Activated CD4-positive, alpha-beta T cell treated with anti-CD3 and anti-CD28 coated beads, Interleukin-2, amount 10 ng/mL, durations not matched to agents 24 days and 14 days (primary cell): ENCODE measurements at regions not wholly inside any gene's neighbourhood (a gene's known extent, or its start where the extent isn't known, plus 50 kb on each side); places are given as distances from the start of the nearest gene placed in this dataset.

Experiments
- DNase-seq: peaks from one replicate; pipeline ENCODE4 v3.0.0; 2022
- H3K27ac Mint-ChIP-seq: one replicate; pipeline ENCODE4 v1.8.0; 2022; ENCODE audit warnings: mild to moderate bottlenecking, mixed read lengths
- H3K27me3 Mint-ChIP-seq: one replicate; pipeline ENCODE4 v1.8.0; 2022; ENCODE audit warnings: mixed read lengths
- H3K36me3 Mint-ChIP-seq: one replicate; pipeline ENCODE4 v1.8.0; 2022; ENCODE audit warnings: low read depth, mild to moderate bottlenecking, mixed read lengths
- H3K4me1 Mint-ChIP-seq: one replicate; pipeline ENCODE4 v1.8.0; 2021; ENCODE audit warnings: mixed read lengths
- H3K4me3 Mint-ChIP-seq: one replicate; pipeline ENCODE4 v1.8.0; 2022; ENCODE audit warnings: mild to moderate bottlenecking, moderate library complexity, mixed read lengths
- H3K9me3 Mint-ChIP-seq: one replicate; pipeline ENCODE4 v1.8.0; 2021; ENCODE audit warnings: mixed read lengths
- intact Hi-C: fragments of 100-400 bp; cut with micrococcal nuclease; formaldehyde crosslinking; loops from one replicate; pipeline ENCODE4 v1.15.1; 2023

DNA sequence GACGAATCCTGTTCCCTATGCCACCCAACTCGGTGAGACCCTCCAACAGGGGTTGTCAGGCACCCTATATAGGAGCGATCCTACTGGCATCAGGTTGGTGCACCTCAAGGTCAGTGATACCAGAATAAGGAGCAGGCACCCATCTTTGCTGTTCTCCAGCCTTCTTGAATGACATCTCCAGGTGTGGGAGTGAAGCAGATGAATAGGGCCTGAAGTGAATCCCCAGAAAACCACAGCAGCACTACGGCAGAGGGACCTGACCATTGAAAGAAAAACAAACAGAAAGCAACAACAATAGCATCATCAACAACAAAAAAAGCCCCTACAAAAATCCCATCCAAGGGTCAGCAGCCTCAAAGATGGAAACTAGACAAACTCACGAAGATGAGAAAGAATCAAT lies 445.2 kb upstream of the ATP2B1 start:
- Mint-ChIP-seq H3K36me3 (no peaks in the 10 kb centered on the region), H3K4me1 (peaks cover 2% of the 10 kb centered on the region), H3K9me3 (no peaks in the 10 kb centered on the region), H3K4me3 (no peak overlapping the region), H3K27ac (no peak overlapping the region), H3K27me3 (no peaks in the 10 kb centered on the region)
- DNase-seq = no peak
- intact Hi-C loops = no loop called here

- no peaks in the 10 kb centered on the region for H3K9me3 Mint-ChIP-seq
- H3K36me3 Mint-ChIP-seq = no peaks in the 10 kb centered on the region
- no peak overlapping the region for H3K27ac Mint-ChIP-seq
- H3K4me1 Mint-ChIP-seq = peaks cover 2% of the 10 kb centered on the region
- no peak overlapping the region for H3K4me3 Mint-ChIP-seq
- H3K27me3 Mint-ChIP-seq = no peaks in the 10 kb centered on the region
- intact Hi-C loops = no loop called here
- DNase-seq = no peak
These were observed 444.4 kb upstream of the ATP2B1 start for GRCh38 chr12:90152897-90153624.

DNA sequence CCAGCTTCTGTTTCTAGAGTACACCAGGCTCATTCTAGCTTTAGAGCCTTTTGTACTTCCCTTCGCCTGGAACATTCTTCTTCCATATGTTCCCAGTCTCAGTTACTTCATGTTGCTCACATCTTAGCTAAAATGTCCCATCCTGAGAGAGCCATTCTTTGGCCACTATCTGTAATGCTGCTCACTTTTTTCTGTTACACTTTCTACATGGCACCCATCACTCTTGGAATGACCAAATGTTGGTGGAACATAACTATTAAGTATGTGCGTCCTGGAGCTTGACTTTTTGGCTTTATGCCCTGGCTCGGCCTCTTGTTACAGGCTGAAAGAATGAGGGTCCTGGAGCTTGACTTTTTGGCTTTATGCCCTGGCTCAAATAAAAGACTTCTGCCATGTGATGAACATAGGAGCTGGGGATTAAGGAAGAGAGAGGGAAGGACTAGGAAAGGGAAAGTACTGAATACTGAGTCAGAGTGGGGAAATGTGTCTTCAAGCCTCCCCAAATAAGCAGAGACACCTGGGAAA lies 442.9 kb upstream of the ATP2B1 start:
- no peaks in the 10 kb centered on the region for H3K36me3 Mint-ChIP-seq

DNA sequence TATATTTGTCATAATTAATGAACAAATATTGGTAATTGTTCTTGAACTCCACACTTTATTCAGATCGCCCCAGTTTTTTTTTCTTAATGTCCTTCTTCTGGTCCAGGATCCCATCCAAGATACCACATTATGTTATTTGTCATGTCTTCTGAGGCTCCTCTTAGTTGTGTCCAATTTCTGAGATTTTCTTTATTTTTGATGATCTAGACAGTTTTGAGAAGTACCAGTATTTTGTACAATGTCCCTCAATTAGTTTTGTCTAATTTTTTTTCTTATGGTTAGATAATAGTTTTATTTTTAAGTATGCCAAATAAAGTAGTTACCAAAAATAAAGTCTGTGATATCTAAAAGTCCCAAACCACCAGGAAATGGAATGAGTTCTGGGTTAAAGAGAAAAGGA lies 440.8 kb upstream of the ATP2B1 start:
- Mint-ChIP-seq H3K4me1 (peaks cover 2% of the 10 kb centered on the region), H3K27ac (no peak overlapping the region), H3K36me3 (no peaks in the 10 kb centered on the region), H3K4me3 (no peak overlapping the region), H3K27me3 (no peaks in the 10 kb centered on the region), H3K9me3 (no peaks in the 10 kb centered on the region)
- no peak for DNase-seq
- intact Hi-C loops = no loop called here

More for the DNA sequence above, 442.9 kb upstream of the ATP2B1 start:
- Mint-ChIP-seq H3K4me3 (no peak overlapping the region), H3K9me3 (no peaks in the 10 kb centered on the region), H3K27me3 (no peaks in the 10 kb centered on the region), H3K4me1 (peaks cover 2% of the 10 kb centered on the region), H3K27ac (no peak overlapping the region)
- intact Hi-C loops = no loop called here
- no peak for DNase-seq

- H3K27me3 Mint-ChIP-seq = peaks cover 3% of the 10 kb centered on the region
- H3K9me3 Mint-ChIP-seq = no peaks in the 10 kb centered on the region
- H3K27ac Mint-ChIP-seq = no peak overlapping the region
- H3K4me3 Mint-ChIP-seq = no peak overlapping the region
- no peaks in the 10 kb centered on the region for H3K36me3 Mint-ChIP-seq
- DNase-seq = no peak
- H3K4me1 Mint-ChIP-seq = no peaks in the 10 kb centered on the region
- intact Hi-C loops = no loop called here
These were observed 420.9 kb upstream of the ATP2B1 start for GRCh38 chr12:90129366-90130030.

GRCh38 chr12:90128526-90128925 lies 419.9 kb upstream of the ATP2B1 start:
- Mint-ChIP-seq H3K9me3 (no peaks in the 10 kb centered on the region), H3K4me3 (no peak overlapping the region), H3K27me3 (peaks cover 3% of the 10 kb centered on the region), H3K36me3 (no peaks in the 10 kb centered on the region), H3K4me1 (no peaks in the 10 kb centered on the region), H3K27ac (no peak overlapping the region)
- no peak for DNase-seq
- intact Hi-C loops = no loop called here

- H3K9me3 Mint-ChIP-seq = peaks cover 4% of the 10 kb centered on the region
These were observed 417.5 kb upstream of the ATP2B1 start for GRCh38 chr12:90126125-90126524.

DNA sequence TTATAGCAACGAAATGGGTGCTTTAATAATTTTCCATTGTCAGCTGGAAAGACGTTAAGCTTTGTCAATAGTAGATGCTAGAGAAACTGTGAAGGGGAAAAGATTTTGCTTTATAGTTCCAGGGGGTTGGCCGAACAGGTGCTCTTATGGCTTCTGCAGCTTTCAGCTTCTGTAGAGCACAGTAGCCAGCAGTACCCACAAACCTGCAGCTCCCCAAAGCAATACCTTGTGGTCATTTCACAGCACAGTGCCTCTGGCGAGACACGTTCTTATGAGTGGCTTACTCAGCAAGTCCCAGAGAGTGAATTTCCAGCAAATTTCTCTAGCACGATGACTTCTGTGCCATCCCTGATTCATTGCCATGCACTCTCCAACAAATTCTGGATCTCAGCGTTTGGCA lies 416.3 kb upstream of the ATP2B1 start:
- Mint-ChIP-seq H3K4me1 (no peaks in the 10 kb centered on the region), H3K9me3 (peaks cover 11% of the 10 kb centered on the region), H3K27ac (no peak overlapping the region), H3K27me3 (peaks cover 3% of the 10 kb centered on the region), H3K36me3 (no peaks in the 10 kb centered on the region), H3K4me3 (no peak overlapping the region)
- intact Hi-C loops = no loop called here
- DNase-seq = no peak

More at GRCh38 chr12:90126125-90126524, 417.5 kb upstream of the ATP2B1 start:
- H3K27me3 Mint-ChIP-seq = peaks cover 3% of the 10 kb centered on the region
- DNase-seq = no peak
- H3K27ac Mint-ChIP-seq = no peak overlapping the region
- H3K4me1 Mint-ChIP-seq = no peaks in the 10 kb centered on the region
- intact Hi-C loops = no loop called here
- no peaks in the 10 kb centered on the region for H3K36me3 Mint-ChIP-seq
- no peak overlapping the region for H3K4me3 Mint-ChIP-seq

DNA sequence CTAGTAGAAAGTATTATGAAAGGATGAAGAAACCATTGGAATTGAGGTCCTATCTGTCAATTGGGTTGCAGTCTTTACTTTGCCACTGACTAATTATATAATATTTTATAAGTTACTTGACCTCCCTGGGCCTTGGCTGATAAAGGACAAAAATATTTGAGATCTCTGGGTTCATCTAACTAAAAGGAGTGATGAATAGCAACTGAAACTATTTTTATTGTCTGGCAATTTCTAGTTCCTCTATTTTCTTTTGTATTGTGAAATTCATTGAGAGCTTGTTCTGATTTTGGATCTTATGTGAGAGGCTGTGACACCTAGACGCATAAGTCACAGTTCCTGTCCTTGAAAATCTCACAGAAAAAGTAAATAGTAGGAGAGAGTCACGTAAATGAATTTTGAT lies 415.7 kb upstream of the ATP2B1 start:
- peaks cover 3% of the 10 kb centered on the region for H3K27me3 Mint-ChIP-seq
- peaks cover 13% of the 10 kb centered on the region for H3K9me3 Mint-ChIP-seq
- H3K27ac Mint-ChIP-seq = no peak overlapping the region
- intact Hi-C loops = no loop called here
- H3K4me1 Mint-ChIP-seq = no peaks in the 10 kb centered on the region
- H3K36me3 Mint-ChIP-seq = no peaks in the 10 kb centered on the region
- no peak for DNase-seq
- H3K4me3 Mint-ChIP-seq = no peak overlapping the region

GRCh38 chr12:90122681-90123080 lies 414.0 kb upstream of the ATP2B1 start:
- H3K9me3 Mint-ChIP-seq = peaks cover 21% of the 10 kb centered on the region
- H3K4me1 Mint-ChIP-seq = no peaks in the 10 kb centered on the region
- peaks cover 3% of the 10 kb centered on the region for H3K27me3 Mint-ChIP-seq
- no peak overlapping the region for H3K4me3 Mint-ChIP-seq
- intact Hi-C loops = no loop called here
- H3K27ac Mint-ChIP-seq = no peak overlapping the region
- no peaks in the 10 kb centered on the region for H3K36me3 Mint-ChIP-seq
- no peak for DNase-seq

DNA sequence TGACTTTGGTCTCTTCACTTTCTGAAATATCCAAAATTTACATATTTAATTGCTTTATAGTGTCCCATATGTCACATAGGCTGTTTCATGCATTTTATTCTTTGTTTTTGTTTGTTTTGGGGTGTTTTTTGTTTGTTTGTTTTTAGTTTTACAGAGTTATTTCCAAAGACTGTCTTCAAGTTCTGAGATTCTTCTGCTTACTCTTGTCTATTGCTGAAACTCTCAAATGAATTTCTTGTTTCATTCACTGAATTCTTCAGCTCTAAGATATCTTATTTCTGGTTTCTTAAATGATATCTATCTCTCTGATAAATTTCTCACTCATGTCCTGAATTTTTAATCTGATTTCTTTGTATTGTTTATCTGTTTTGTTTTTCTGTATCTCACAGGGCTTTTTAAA lies 412.0 kb upstream of the ATP2B1 start:
- Mint-ChIP-seq H3K27ac (no peak overlapping the region), H3K36me3 (no peaks in the 10 kb centered on the region), H3K4me1 (no peaks in the 10 kb centered on the region), H3K27me3 (no peaks in the 10 kb centered on the region), H3K9me3 (peaks cover 21% of the 10 kb centered on the region), H3K4me3 (no peak overlapping the region)
- no peak for DNase-seq
- intact Hi-C loops = no loop called here

DNA sequence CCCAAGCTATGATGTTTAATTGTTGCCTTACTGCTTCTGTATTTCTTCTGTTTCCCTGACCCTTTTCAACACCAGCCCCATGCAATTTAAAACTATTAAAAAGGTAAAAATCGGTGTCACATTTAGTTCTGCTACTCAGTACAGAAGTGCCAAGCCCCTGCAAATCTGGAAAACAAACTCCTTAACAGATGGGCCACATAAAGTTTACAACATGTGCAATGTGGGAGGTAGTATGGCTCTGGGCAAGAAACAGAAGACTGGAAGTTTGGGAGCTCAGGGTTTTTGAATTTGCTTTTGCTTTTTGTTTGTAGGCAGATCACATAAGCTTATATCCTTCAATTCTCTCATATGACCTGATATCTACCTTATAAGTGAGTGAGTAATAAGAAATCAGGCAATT lies 404.0 kb upstream of the ATP2B1 start:
- Mint-ChIP-seq H3K4me3 (no peak overlapping the region), H3K4me1 (no peaks in the 10 kb centered on the region), H3K27me3 (peaks cover 3% of the 10 kb centered on the region), H3K9me3 (no peaks in the 10 kb centered on the region), H3K36me3 (no peaks in the 10 kb centered on the region), H3K27ac (no peak overlapping the region)
- DNase-seq = no peak
- intact Hi-C loops = no loop called here

- Mint-ChIP-seq H3K4me3 (no peak overlapping the region), H3K27me3 (peaks cover 3% of the 10 kb centered on the region), H3K4me1 (no peaks in the 10 kb centered on the region), H3K36me3 (no peaks in the 10 kb centered on the region), H3K27ac (no peak overlapping the region), H3K9me3 (no peaks in the 10 kb centered on the region)
- intact Hi-C loops = no loop called here
- DNase-seq = no peak
These were observed 403.3 kb upstream of the ATP2B1 start for GRCh38 chr12:90111791-90112580.

DNA sequence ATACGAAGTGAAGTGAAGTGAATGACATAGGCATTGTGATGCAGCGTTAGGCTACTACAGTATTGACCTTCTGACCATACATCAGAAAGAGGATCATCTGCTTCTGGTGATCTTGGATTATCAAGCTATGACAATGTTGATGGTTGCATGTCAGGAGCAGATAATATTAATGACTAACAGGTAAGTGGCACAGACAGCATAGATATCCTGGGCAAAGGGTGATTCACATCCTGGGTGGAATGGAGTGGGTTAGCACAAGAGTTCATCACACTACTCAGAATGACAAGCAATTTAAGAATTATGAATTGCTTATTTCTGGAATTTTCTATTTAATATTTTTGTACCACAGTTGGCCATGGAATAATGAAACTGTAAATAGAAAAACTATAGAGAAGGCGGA lies 397.9 kb upstream of the ATP2B1 start:
- H3K9me3 Mint-ChIP-seq = no peaks in the 10 kb centered on the region
- intact Hi-C loops = loop anchor here (10.0 kb wide), 1 partner anchor 1092 kb away; no protein-coding TSS in a partner anchor
- peaks cover 2% of the 10 kb centered on the region for H3K4me1 Mint-ChIP-seq
- DNase-seq = no peak
- no peaks in the 10 kb centered on the region for H3K36me3 Mint-ChIP-seq
- H3K27ac Mint-ChIP-seq = no peak overlapping the region
- H3K4me3 Mint-ChIP-seq = no peak overlapping the region
- peaks cover 18% of the 10 kb centered on the region for H3K27me3 Mint-ChIP-seq
